ENCODE measurements at regions not wholly inside any gene's neighbourhood (a gene's known extent, or its start where the extent isn't known, plus 50 kb on each side); places are given as distances from the start of the nearest gene placed in this dataset.

DNA sequence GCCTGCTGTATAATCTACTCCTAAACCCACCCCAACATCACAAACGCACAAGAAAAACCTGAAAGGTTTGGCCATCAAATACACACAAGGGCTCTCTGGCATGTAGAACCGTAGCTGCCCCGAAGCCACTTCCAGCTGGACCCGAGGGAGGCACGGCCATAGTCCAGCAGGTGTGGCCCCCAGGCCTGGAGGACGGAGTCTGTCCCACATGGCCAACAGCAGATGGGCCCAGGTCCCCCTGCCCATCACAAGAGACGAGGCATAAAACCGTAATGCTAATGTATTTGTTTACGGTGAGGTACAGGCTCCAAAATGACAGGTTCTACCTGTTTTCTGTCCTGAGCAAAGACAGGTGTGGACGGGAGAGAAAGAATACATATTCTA lies 234.2 kb downstream of the SYK start:
- TF ChIP-seq, protein P1, sequence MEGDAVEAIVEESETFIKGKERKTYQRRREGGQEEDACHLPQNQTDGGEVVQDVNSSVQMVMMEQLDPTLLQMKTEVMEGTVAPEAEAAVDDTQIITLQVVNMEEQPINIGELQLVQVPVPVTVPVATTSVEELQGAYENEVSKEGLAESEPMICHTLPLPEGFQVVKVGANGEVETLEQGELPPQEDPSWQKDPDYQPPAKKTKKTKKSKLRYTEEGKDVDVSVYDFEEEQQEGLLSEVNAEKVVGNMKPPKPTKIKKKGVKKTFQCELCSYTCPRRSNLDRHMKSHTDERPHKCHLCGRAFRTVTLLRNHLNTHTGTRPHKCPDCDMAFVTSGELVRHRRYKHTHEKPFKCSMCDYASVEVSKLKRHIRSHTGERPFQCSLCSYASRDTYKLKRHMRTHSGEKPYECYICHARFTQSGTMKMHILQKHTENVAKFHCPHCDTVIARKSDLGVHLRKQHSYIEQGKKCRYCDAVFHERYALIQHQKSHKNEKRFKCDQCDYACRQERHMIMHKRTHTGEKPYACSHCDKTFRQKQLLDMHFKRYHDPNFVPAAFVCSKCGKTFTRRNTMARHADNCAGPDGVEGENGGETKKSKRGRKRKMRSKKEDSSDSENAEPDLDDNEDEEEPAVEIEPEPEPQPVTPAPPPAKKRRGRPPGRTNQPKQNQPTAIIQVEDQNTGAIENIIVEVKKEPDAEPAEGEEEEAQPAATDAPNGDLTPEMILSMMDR (conservative IDR thresholded peaks at IDR 0.05; ENCODE audit: low read depth, low read length): no peak
- TF ChIP-seq EZH2 (IDR thresholded peaks at IDR 0.05; ENCODE audit: low read length, unreplicated experiment) (no peak), EZH2phosphoT487 (IDR thresholded peaks at IDR 0.05; ENCODE audit: borderline replicate concordance, low read length) (no peak)

Data from PC-3 (cell line).